PC-3 (cell line): ENCODE measurements at regions not wholly inside any gene's neighbourhood (a gene's known extent, or its start where the extent isn't known, plus 50 kb on each side); places are given as distances from the start of the nearest gene placed in this dataset.

Source experiments
- CTCF ChIP-seq: fragments of 300-600 bp; sonication (generic); conservative IDR thresholded peaks from 2 replicates; pipeline ENCODE4 v1.5.1; 2017; ENCODE audit warnings: antibody characterized with exemption, low read depth, mild to moderate bottlenecking, low read length
- EZH2 ChIP-seq: fragments of 300-600 bp; sonication (generic); IDR thresholded peaks from one replicate; pipeline ENCODE4 v1.6.1; 2017; ENCODE audit warnings: antibody characterized with exemption, mild to moderate bottlenecking, low read length; ENCODE audit not compliant: unreplicated experiment

DNA sequence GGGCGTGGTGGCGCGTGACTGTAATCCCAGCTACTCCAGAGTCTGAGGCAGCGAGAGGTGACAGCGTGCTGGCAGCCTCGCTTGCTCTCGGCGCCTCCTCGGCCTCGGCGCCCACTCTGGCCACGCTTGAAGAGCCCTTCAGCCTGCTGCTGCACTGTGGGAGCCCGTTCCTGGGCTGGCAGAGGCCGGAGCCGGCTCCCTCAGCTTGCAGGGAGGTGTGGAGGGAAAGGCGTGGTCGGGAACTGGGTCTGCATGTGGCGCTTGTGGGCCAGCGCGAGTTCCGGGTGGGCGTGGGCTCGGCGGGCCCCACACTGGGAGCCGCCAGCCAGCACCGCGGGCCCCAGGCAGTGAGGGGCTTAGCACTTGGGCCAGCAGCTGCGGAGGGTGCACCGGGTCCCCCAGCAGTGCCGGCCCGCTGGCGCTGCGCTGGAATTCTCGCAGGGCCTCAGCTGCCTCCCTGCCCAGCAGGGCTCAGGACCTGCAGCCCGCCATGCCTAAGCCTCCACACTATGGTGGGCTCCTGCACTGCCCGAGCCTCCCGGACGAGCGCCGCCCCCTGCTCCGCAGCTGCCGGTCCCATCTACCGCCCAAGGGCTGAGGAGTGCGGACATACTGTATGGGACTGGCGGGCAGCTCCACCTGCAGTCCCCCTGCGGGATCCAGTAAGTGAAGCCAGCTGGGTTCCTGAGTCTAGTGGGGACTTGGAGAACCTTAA lies 1093.3 kb upstream of the CDH8 start:
- TF ChIP-seq CTCF (no peak), EZH2 (no peak)
